Stimulated activated CD8-positive, alpha-beta memory T cell treated with anti-CD3 and anti-CD28 coated beads, Interleukin-15, amount 100 ng/mL, for 48 hours (primary cell): ENCODE measurements at regions not wholly inside any gene's neighbourhood (a gene's known extent, or its start where the extent isn't known, plus 50 kb on each side); places are given as distances from the start of the nearest gene placed in this dataset.

Source experiments
- DNase-seq, 2 donors: peaks; one replicate each; pipeline ENCODE4 v3.0.0-alpha.2; 2020; ENCODE audit warnings: low read depth in 2 of 2

DNA sequence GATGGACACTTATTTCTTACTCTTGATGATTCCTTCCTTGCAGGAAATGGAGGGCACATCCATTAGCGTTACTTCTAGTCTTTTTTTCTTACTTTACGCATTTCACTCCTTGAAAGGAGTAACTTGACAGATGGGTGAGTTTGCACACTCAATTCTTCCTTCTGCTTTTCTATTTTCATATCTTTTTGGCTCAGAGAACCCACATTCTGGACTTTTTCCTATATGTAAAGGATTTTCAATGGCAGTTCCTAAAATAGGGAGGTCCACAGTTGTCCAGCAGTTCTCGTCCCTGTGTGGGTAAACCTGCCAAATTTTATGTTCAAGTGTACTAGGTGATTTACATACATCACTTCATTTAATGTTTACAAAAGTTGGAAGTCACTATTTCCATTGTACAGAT lies 440.0 kb upstream of the KIRREL3 start:
- no peak for DNase-seq

- no peak for DNase-seq
Measured at GRCh38 chr11:127425281-127425680, 424.7 kb upstream of the KIRREL3 start.

DNA sequence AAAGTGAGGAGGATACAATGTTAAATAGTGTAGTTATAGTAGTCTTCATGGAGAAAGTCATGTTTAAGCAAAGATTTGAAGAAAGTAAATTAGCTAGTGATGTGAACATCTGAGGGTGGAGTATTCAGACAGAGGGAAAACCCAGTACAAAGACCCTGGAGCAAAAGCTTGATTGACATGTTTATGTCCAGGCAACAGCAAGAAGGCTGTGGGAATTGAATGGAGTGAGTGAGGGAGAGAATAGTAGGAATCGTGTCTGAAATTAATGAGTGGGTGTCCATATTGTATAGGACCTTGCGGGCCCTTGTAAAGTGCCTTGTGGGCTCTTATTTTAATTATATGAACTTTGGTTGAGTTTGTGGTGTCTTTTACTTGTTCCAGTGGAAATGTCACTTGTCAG lies 424.1 kb upstream of the KIRREL3 start:
- DNase-seq = no peak

DNA sequence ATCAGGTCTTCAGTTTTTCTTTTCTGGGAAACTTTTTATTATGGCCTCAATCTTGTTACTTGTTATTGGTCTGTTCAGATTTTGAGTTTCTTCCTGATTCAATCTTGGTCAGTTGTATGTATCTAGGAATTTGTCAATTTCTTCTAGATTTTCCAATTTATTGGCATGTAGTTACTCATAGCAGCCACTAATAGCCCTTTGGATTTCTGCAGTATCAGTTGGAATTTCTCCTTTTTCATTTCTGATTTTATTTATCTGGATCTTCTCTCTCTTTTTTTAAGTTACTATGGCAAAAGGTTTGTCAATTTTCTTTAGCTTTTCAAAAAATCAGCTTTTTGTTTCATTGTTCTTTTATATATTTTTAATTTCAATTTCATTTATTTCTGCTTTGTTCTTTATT lies 419.6 kb upstream of the KIRREL3 start:
- DNase-seq = no peak

- no peak for DNase-seq
Measured at GRCh38 chr11:127412722-127413380, 412.3 kb upstream of the KIRREL3 start.

GRCh38 chr11:127412234-127412633 lies 411.7 kb upstream of the KIRREL3 start:
- DNase-seq = no peak

DNA sequence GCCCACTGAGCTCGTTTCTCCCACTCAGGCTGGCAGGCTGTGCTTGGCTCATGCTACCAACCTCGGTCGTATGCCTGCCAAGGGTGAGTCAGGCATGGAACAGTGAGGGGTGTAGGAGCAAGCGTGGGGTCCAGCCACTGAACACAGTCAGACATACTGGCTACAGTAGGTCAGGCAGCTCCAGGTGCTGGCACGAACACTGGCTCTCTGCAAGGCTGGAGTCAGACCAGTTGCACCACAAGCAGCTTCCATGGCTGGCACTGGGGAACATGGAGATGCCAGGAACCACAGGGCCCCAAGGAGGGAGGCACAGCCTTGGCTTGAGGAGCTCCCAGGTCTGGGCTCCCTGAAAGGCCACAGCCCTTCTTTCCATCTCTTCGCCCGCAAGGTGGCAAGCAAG lies 410.7 kb upstream of the KIRREL3 start:
- no peak for DNase-seq

DNA sequence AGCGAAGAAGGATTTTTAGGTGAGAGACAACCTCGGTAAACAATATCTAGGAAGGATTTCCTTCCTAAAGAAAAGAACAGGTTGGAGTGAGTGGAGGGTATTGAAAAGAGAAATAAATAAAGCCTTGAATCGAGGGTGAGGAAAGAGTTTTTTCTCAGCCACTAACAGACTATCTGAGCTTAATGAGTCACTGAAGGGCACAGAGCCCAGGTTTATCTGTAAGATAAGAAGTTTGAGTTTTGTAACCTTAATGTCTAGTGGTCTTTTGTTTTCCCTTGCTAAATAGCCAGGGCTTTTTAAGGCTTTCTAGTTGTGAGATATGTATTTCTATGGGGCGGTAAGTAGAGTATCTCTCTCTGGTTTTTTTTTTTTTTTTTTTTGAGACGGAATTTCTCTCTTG lies 394.5 kb upstream of the KIRREL3 start:
- no peak for DNase-seq

DNA sequence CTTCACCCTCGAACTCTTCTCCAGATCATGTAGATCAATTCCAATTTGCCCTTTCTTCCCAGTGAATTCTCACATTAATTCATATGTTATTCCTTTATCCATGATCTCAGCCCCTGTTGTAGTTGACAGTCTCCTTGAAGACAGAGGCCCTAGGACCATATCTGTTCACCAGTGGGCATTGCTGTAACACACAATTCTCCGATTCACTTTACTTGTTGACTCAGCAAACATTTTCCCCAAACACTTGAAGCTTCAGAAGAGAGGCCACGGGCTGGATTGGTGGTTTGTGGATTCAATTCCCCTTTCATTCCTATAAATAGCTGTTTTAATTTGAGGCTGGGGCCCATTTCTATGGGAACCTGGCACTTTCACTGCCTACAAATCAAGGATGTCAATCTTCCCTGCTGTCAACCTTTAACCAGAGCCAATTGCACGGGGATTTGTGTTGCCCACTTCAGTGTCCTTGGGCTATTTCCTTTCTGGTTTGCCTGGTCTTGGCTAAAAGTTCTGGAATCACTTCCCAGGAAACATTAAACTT lies 393.0 kb upstream of the KIRREL3 start:
- no peak for DNase-seq

- no peak for DNase-seq
Measured at GRCh38 chr11:127392575-127392974, 392.0 kb upstream of the KIRREL3 start.

- DNase-seq = no peak
Measured at GRCh38 chr11:127390465-127390864, 389.9 kb upstream of the KIRREL3 start.

DNA sequence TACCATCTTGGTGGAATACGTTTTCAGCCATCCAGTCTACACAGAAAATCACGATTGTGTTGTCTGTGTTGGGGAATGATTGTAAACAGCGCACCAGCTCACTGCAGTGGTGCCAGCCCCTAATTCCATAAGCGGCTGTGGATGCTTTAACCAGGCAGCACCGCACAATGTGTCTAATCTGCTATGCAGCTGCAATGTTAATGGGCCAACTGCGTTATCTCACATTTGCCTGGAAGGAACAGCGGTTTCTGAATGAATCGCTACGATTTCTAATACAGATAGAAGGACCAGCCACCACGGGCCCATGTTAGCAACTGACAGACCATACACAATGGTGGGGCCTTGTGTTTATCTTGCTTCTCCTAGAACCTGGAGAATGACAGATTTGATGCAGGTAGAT lies 384.5 kb upstream of the KIRREL3 start:
- DNase-seq = no peak

- no peak for DNase-seq
Measured at GRCh38 chr11:127383026-127383425, 382.5 kb upstream of the KIRREL3 start.

DNA sequence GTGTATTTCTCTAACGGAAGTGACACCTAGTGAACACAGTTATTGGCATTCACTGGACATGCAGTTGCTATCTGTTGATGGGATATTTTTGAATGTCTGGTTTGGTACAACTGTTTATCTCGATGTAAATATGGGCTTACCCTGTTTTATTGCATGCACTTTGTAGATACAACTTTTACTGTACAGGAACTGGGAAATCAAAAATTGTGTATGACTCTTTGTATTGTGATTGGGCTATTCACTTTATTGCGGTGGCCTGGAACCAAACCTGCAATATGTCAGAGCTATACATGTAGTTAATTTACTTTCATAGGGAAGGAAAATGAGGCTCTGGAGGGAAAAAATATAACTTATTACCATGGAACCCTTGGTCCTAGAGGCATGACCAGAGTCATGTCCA lies 380.7 kb upstream of the KIRREL3 start:
- DNase-seq = no peak

DNA sequence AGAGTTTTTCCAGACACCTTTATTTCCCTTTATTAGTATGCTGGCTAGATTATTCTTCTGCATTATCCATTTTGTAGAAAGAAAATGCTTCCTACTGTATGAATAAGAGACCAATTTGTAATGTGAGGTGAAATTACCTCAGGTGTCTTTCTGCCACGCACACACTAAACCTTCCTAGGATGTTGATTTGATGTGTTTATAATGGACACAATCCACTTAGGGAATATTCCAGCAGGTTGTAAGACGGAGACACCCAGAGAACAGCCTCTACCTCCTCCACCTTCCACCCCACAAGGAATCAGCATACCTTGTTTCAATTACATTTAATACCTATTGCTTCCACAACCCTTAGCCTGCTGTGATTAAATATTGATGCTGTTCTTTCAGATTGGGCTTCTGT lies 379.1 kb upstream of the KIRREL3 start:
- DNase-seq = no peak

- DNase-seq = no peak
Measured at GRCh38 chr11:127376301-127376700, 375.7 kb upstream of the KIRREL3 start.

- no peak for DNase-seq
Measured at GRCh38 chr11:127369356-127369755, 368.8 kb upstream of the KIRREL3 start.

- no peak for DNase-seq
Measured at GRCh38 chr11:127362754-127363308, 362.3 kb upstream of the KIRREL3 start.

- DNase-seq = no peak
Measured at GRCh38 chr11:127358160-127358559, 357.6 kb upstream of the KIRREL3 start.

- DNase-seq = no peak
Measured at GRCh38 chr11:127350476-127350875, 349.9 kb upstream of the KIRREL3 start.

DNA sequence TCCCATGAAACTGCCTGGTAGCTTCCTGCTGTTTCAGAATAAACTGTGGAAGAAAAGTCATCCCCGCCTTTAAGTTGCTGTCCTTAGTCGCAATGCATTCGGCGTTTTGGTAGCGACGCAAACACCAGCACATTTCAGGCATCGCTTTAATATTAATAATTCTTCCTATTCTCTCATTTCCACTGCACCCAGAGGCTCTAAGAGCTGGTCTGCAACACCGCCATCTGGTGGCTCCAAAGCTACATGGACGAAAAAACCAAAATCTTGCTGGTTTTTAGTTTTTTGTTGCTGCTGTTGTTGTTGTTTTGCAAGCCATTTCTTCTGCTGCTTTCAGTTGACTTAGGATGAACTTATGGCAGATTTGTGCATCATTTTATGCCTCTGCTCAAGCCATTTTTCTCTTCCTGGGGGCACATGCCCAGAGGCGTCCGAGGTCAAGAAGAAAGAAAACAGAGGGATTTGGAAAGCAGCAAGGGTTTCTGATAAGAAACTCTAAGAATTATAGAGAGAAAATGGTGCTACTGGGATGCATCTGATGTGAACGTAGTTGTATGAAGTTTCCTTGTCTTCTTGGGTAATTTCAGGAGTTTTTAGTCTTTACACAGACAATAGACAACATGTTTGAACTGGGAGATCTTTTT lies 345.4 kb upstream of the KIRREL3 start:
- no peak for DNase-seq

DNA sequence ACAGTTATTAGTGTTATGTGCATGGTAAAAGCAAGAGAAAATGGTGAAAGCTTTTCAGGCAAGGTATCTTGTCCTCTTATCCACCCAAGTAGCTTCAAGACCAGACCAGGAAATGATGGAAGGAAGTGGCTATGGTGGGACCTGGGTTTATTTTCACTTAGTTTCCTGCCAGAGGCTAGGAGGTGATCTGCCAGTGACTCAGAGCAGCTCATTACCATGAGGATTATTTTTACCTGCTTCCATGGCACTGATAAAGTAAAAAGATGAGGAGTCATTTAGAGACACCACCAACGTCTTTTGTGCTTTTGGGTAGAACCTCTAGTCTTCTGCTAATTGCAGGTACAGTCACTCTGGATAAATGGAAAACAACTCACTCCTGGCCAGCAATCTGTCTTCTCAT lies 339.9 kb upstream of the KIRREL3 start:
- no peak for DNase-seq

DNA sequence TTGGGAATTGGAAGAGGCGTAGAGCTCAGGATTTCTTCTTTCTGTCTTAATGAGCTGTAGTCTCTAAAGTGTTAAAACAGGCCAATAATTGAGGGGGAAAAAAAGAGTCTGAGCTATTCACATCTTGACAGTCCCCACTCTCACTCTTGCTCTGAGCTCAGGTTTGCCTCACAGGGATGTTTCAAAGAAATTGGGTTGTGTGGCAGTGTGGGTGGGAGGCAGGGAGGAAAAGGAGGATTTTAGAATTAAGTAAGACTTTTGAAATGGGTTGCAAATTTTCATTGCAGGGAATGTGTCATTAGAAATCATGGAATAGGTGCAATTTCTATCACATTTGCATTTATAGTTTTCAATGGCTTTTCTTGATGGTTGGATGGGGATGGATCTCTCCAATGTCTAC lies 338.8 kb upstream of the KIRREL3 start:
- no peak for DNase-seq
